Spleen (tissue), 7 donors: ENCODE measurements at regions not wholly inside any gene's neighbourhood (a gene's known extent, or its start where the extent isn't known, plus 50 kb on each side); places are given as distances from the start of the nearest gene placed in this dataset.

Source experiments
- CTCF ChIP-seq, 11 experiments: fragments of 200-600 bp in 7 of 11; fragments of 450-650 bp in 4 of 11; sonication (generic) in 4 of 11; IDR thresholded peaks in 8 of 11; conservative IDR thresholded peaks in 3 of 11; 1 replicate in 7 of 11; 2 replicates in 4 of 11; pipeline versions ENCODE4 v1.4.0 to v1.8.0; 2016 to 2021; ENCODE audit warnings: antibody characterized with exemption in 11 of 11, inconsistent platforms in 4 of 11, mild to moderate bottlenecking in 1 of 11
- POLR2A ChIP-seq, 3 donors: fragments of 450-650 bp; IDR thresholded peaks; one replicate each; pipeline ENCODE4 v1.5.1; 2017; ENCODE audit warnings: antibody characterized with exemption in 3 of 3, mild to moderate bottlenecking in 1 of 3
- POLR2AphosphoS5 ChIP-seq, 3 donors: sonication (generic); formaldehyde crosslinking; IDR thresholded peaks; one replicate each; pipeline ENCODE4 v1.5.1; 2017; ENCODE audit warnings: antibody characterized with exemption in 3 of 3
- donor health status: DM: no; HTN: no; CAD: no; lungs with moderate emphysema.
- donor health status: DM: no; HTN: no; CAD: no.
- donor health status: DM: no; HTN: no; CAD: no.

GRCh38 chr5:27876071-27876470 is 837.7 kb upstream of the CDH9 start:
- TF ChIP-seq CTCF (IDR thresholded peaks at IDR 0.05 in 8 of 11, conservative IDR thresholded peaks at IDR 0.05 in 3 of 11) (no peak), POLR2A (IDR thresholded peaks at IDR 0.05) (no peak), POLR2AphosphoS5 (IDR thresholded peaks at IDR 0.05) (no peak)
